Posterior vena cava (tissue), 2 donors: ENCODE measurements at regions not wholly inside any gene's neighbourhood (a gene's known extent, or its start where the extent isn't known, plus 50 kb on each side); places are given as distances from the start of the nearest gene placed in this dataset.

Source experiments
- DNase-seq: peaks from one replicate; pipeline ENCODE4 v3.0.0-alpha.2; 2020; ENCODE audit warnings: low spot score
- intact Hi-C, 2 donors: fragments of 100-400 bp; cut with DNase I; formaldehyde crosslinking; loops; one replicate each; pipeline versions ENCODE4 v1.14.1 to v1.14.2; 2022 to 2023
- donor health status: DM: yes; HTN: yes; CAD: no.
- donor health status: DM: yes; HTN: yes; CAD: no.

DNA sequence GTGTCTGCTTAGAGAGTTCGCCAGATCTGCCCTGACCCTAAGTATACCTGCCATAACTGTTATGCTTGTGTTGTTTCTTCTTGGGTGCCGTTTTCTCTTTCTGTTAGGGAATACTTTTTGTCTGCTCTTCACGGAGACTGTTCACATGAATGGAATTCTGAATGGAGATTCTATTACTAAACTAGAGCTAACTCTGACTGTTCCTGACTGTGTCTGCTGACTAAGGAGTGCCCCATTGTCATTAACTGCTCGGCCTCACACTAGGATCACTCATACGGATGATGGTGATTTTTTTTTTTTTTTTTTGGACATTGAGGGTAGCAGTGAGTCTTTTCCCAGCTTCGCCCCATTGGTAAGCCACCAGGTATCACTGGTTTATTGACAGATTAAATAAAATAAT is 104.8 kb upstream of the SLC8A1 start:
- intact Hi-C loops: loop anchor here in 1 of 2 donors (10.0 kb wide), 1 partner anchor 642 kb away; no protein-coding TSS in a partner anchor
- no peak for DNase-seq

DNA sequence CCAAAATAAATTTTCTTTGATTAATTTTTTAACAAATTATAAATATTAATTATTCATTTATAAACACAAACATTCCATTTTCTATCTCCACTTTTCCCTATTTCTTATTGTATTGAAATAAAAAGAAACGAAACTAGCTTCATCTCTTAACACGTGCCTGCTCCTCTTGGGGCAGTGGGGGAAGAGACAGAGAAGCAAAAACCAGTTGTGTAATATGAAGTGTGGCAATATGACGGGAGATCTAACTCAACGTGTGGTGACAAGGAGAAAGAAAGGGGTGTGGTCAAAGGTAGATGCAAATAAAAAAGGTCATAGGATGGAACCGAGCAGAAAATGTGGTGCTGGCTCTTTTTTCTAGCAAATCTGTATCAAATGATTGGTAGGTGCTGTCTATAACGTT is 106.9 kb upstream of the SLC8A1 start:
- intact Hi-C loops: loop anchor here in 1 of 2 donors (10.0 kb wide), 1 partner anchor 644 kb away; no protein-coding TSS in a partner anchor
- no peak for DNase-seq

DNA sequence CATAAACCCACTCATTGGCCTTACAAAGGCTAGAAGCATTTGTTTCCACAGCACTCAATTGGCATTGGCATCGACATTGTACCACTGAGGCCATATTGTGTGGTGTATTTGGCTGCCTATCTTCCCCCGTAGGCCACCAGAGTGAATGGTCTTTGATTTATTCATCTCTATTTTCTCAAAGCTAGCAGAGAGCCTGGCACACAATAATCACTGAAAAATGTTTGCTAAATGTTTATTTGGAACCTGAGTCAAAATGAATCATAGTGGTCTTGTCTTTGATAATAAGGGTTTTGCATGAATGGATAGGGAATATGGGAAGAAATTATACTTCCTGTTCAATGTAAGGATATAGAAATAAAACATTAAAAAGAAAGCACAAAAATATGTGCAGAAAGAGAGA is 107.3 kb upstream of the SLC8A1 start:
- intact Hi-C loops: loop anchor here in 1 of 2 donors (10.0 kb wide), 1 partner anchor 644 kb away; no protein-coding TSS in a partner anchor
- no peak for DNase-seq

DNA sequence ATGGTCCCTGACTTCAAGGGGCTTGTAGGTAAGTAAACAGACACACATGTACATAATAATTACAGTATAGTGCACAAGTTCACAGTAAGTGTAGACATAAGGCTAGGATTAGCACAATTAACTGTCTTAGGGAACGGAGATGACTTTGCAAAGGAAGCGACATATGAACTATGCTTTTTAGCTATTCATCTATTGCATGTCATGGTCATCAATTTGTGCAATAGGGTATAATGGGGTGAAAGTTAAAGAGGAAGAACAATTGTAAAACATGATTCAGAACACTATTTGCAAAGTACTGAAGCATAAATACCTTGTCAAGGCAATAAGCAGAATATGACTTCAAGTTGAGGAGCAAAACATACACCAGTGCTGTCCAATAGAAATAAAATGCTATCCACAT is 112.3 kb upstream of the SLC8A1 start:
- intact Hi-C loops: no loop called here
- no peak for DNase-seq

DNA sequence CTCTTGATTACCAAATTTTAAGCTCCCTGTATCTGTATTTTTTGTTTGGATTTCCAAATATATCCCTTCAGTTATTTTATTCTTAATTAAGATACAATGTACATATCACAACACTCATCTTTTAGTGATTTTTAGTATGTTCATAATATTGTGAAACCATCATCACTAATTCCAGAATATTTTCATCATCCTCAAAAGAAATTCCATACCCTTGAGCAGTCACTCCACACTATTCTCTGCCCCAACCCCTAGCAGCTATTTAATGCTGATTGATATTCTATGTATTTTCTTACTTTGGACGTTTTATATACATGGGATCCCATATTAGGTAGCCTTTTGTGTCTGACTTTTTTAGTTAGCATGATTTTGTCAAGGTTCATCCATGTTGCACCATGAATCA is 127.4 kb upstream of the SLC8A1 start:
- intact Hi-C loops: no loop called here
- no peak for DNase-seq

DNA sequence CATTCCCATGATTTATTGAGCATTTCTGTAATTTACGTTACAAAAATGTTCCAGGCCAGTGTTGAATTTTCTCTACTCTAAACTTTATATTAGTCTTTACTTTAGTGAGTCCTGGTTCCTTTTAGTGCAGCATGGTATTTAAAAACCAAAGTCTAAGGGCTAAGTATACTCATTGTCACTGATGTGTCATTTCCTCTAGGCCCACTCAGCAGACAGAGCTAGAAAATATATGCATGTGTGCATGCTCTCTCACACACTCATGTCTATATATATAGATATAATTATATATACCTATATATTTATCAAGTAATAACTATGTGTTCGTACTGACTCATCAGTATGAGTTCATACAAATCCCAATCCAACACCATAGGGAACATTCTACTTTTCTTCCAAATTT is 132.5 kb upstream of the SLC8A1 start:
- intact Hi-C loops: no loop called here
- no peak for DNase-seq

DNA sequence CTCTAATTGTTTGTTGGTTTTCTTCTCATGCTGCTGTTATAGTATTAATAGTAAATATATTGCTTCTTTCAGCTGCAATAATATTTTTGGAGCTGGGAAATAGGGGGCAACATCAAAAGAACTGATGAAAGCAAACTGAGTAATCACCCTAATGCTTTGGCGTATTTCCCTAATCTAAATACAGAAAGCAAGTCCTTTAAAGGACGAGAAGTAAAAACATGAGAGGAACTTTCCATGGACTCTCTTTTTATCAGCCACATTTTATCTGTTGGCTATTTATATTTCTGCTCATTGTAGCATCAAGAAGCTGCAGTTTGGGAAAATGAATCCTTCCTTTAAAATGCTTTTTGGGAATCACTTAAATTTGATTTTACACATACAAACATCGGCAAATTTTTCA is 139.9 kb upstream of the SLC8A1 start:
- intact Hi-C loops: no loop called here
- no peak for DNase-seq

DNA sequence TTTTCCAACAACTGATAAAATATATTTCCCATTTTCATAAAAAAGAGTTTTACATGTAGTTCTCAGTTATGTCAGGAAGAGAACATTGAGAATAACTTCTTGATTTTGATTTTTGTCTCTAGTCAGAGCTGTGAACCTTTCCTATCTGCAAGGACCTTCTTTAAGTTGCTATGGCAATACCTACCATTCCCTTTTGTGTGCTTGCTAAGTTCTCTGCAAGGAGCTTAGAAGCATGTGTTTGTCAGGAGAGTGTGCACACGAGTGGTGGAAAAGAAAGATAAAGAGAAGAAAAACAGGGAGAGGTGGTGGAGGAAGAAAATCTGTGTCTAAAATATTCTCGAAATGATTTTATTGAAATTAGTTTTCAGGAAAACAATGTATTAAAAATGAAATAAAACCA is 140.3 kb upstream of the SLC8A1 start:
- no peak for DNase-seq
- intact Hi-C loops: no loop called here

DNA sequence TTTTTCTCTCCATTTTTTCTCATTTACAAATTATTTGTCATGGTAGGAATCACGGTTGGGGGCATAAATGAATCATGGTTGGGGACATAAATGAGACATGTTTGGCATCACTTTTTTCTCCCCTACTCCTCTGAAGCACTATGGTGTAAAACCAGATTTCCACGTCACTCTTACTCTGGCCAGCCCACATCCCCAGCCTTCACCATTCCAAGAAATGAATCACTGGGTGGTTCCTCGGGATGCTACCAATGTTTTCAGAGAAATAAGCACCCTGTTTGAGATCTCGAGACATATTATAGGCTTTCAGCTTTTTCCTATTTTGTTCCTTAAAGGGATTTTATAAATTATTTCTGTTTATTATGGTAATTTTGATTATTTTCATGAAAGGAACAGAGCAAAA is 155.0 kb upstream of the SLC8A1 start:
- intact Hi-C loops: no loop called here
- DNase-seq: no peak

DNA sequence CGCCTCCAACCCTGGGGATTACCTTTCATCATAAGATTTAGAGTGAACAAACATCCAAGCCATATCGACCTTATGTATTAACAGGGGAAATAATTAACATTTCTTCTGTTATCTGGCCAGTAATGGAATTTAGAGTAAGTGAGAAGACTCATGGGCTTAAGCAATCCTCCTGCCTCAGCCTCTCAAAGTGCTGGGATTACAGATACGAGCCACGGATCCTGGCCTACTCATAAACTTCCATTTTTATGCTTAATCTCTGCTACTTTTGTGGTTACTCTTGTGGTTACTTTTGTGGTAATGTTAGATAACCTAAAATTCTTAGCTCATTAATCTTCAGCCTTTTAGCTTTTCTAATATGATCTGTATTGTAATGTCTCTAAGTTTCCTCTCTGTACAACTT is 159.3 kb upstream of the SLC8A1 start:
- intact Hi-C loops: no loop called here

DNA sequence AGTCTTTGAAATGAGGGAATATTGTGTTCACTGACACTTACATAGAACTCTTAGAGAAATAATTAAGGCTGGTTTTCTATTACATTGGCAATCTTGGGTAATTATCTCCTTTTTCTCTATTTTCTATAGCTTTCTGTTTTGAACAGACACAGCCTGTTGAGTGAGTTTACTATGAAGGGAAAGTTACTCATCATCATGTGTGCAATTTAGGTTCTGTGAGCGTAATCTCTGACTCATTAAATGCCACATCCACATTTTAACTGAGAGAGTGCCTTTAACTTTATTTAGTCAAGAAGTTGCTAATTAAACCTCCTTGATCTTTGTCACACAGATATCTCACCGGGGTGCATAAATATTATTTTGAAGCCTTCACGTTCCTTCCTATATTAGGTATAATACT is 174.0 kb upstream of the SLC8A1 start:
- intact Hi-C loops: no loop called here
- DNase-seq: no peak

More for the DNA sequence above, 159.3 kb upstream of the SLC8A1 start:
- DNase-seq: no peak

DNA sequence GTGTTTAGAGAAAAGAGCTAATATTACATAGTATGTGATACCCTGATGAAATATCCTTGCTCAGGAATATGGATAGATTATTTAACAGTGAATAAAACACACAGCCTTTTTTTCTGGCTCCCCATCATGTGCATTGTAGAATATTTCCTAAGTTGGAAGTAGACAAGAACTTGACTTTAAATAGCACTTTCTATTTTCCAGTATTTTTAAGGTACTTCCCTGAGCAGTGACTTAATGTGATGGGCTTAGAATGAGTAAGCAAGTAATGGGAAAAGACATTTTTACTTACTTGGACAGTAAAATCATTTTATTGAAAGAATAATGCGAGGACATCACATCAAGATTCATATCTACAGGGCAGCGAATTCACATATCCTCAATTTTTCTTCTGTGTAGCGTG is 176.7 kb upstream of the SLC8A1 start:
- DNase-seq: no peak
- intact Hi-C loops: no loop called here

DNA sequence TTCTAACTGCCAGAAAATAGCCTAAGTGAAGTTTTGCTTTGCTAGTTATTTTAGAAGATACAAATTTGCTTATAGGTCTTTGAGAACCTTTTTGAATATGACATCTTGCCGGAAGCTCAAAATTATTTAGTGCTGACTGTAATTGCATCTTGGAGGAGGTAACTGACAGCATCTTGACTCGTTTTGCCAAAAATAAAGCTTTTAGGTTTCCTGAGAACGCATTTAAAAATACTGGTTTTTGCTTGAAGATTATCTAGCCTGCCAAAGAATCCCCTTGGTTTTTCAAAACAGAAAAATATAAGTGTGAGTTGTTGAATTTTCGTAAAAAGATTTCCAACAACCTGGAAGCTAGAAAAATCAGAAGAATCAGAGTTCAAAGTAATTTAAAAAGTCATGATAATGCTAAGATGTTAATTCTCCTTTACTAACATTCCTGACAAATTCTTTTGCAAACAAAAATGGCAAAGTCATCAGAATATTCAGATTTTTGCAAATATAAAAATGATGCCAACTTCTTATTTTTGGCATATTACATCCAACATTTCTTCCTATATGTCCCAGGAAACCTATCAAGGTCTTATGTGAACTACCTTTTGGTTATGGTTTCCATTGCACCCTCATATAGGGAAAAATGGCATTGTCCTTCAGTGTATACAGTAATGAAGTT is 178.0 kb upstream of the SLC8A1 start:
- intact Hi-C loops: no loop called here
- DNase-seq: no peak

DNA sequence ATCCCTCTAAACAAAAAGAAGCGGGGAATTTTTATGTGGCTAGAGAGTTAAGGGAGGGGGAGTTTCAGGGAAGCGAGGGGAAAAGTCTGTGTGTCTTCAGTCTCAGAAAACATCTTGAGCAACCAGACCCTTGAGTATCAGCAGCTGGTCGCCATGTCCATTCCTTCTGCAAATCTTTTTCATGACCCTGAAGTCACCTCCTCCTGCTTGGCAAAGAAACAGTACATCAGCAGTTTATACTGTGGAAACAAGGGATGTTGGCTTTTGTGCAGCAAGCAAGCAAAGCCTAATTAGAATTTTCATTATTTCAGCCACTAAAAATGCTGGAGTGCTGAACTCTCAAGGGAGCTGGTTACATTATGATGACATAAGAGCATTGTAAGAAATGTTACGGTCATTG is 187.4 kb upstream of the SLC8A1 start:
- no peak for DNase-seq
- intact Hi-C loops: no loop called here

DNA sequence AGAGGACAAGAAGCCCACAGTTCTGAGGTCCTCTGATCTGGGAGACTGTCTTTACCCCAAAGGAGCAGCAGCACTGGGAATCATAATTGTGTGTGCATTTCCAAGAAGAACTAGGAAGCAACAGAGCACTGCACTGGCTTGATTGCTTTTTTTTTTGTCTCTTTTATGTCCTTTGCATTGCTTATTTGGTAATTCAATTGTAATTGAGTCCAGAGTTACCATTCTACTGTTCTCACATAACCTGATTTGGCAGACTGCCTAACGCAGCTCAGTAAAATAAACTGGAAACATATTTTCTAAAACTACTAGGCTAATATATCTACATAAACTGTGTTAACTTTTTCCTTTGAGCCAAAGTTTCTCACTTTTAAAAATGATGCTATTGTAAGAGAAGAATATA is 190.3 kb upstream of the SLC8A1 start:
- DNase-seq: no peak
- intact Hi-C loops: no loop called here

DNA sequence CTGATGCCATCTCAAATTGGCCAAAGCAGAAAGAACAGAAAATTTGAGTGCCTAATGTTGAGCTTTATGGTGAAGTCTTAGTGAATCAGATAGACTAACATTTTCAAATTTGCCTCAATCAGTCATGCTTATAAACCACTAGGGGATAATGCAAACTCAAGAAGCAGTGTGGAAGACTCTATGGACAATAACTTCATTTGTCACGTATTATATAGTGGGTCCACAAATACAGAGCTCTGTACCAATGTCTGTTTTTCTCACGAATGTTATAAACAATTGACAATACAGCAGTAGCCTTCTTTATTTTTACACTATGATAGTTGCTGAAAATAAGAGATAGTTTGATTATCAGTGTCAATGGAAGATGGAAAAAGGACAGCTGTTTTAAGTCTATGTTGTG is 190.8 kb upstream of the SLC8A1 start:
- intact Hi-C loops: no loop called here
- DNase-seq: no peak

DNA sequence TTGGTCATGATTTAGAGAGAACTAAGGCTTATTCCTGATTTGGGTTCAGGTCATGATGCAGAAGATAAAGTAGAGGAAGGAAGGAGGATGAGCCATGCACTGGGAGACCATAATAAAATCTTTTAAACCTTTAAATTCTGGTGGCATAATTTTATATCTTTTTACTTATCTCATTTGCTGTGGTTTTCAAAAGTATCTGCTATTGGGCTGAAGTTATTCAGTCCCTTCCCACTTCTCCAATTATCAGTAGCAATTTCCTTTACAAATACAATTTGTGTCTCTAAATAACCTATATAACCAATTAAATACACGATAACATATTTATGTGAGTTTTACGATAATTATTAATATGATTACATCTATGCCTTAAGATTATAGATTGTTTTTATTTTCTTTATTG is 194.8 kb upstream of the SLC8A1 start:
- intact Hi-C loops: no loop called here
- no peak for DNase-seq

DNA sequence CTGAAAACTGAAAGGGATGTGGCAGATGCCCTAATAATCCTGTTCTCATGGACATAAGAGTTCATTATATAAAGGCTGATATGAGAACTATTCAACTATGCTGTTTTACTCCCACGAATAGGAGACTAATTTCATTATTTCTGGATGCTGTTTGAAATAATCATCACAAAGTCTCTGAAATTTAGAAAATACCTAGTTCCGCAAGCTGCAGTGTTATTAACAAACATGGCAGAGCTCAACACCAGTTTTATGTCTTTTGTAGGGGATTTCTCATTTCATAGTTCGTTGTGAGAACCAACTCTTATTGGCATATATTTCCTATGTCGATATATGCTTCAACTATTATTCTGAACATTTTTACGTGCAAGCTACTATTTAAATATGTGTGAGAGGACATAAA is 200.3 kb upstream of the SLC8A1 start:
- intact Hi-C loops: no loop called here
- DNase-seq: no peak

DNA sequence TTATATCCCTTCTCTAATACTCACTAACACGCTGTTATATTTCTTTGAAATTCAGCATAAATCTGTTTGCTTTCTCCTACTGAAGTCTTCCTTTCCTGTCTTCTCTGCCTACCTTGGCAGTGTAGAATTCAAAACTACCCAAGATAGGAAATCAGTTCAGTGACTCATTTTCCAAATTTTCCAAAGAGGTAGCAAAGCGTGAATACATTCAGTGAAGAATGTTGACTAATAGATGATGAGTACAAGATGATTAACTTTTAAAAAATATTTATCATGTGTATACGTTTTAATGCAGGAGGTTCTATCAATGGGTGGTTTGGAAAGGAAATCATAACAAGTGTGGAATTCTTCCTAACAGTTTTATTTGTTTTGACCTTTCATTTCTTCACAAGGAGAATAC is 201.9 kb upstream of the SLC8A1 start:
- DNase-seq: no peak
- intact Hi-C loops: no loop called here

DNA sequence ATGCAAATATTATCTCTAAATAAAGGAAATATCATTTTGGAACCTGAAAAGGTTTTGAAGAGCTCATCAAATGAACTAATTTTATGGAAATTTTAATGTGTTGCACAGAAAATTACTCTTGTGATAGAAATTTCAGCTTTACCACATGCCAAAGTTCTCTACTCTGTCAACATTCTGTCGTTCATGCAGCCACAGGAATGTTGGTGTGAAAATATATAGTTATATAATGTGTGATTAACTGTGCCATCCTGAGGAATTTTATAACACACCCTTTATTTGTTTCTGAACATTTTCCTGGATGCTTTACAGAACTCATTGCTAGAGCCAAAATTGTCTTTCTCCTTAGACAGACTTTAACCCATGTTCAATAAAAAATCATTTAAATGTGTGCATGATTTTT is 202.5 kb upstream of the SLC8A1 start:
- intact Hi-C loops: no loop called here
- no peak for DNase-seq

DNA sequence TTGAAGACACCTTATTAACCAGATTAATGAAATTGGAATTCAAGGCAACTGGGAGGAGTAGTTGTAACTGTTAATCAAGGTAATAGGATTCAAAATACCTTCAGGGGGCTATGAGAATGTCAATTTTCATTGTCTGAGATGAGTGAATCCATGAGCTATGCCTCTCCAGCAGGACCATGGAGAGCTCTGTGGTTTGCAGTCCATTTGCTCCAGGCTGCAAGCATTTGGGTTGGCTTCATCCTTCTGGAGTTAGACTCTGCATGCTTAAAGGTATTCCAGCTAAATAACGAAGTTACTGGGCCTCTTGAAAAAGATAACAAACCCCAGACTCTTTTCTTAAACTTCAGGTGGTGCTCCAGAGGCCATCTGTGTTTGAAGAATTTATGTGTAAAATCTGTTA is 207.1 kb upstream of the SLC8A1 start:
- intact Hi-C loops: no loop called here
- no peak for DNase-seq
